Chondrocyte (in vitro differentiated cells): ENCODE measurements at regions not wholly inside any gene's neighbourhood (a gene's known extent, or its start where the extent isn't known, plus 50 kb on each side); places are given as distances from the start of the nearest gene placed in this dataset.

Experiments used
- DNase-seq: peaks from one replicate; pipeline ENCODE4 v3.0.0; 2021; ENCODE audit warnings: mixed read lengths, low spot score
- H3K27ac Mint-ChIP-seq: one replicate; pipeline ENCODE4 v1.8.0; 2021; ENCODE audit warnings: mild to moderate bottlenecking, moderate library complexity, mixed read lengths; ENCODE audit not compliant: unreplicated experiment
- H3K27me3 Mint-ChIP-seq: 2 replicates; pipeline ENCODE4 v1.8.0; 2021; ENCODE audit warnings: low read depth, mixed read lengths
- H3K36me3 Mint-ChIP-seq: 2 replicates; pipeline ENCODE4 v1.8.0; 2021; ENCODE audit warnings: low read depth, mixed read lengths
- H3K4me1 Mint-ChIP-seq: 2 replicates; pipeline ENCODE4 v1.8.0; 2021; ENCODE audit warnings: low read depth, mild to moderate bottlenecking, mixed read lengths
- H3K4me3 Mint-ChIP-seq: one replicate; pipeline ENCODE4 v1.8.0; 2021; ENCODE audit warnings: mild to moderate bottlenecking, moderate library complexity, mixed read lengths; ENCODE audit not compliant: unreplicated experiment
- H3K9me3 Mint-ChIP-seq: 2 replicates; pipeline ENCODE4 v1.8.0; 2021; ENCODE audit warnings: low read depth, mixed read lengths
- CTCF ChIP-seq: fragments of 200-600 bp; sonication (generic); IDR thresholded peaks from 2 replicates; pipeline ENCODE4 v1.5.0; 2021; ENCODE audit warnings: antibody characterized with exemption, mild to moderate bottlenecking, moderate library complexity

GRCh38 chr10:43871545-43871944 is 222.9 kb upstream of the ZNF32 start:
- TF ChIP-seq CTCF = no peak
- H3K4me3 Mint-ChIP-seq = no peak overlapping the region
- H3K4me1 Mint-ChIP-seq = peaks cover 23% of the 10 kb centered on the region
- no peak overlapping the region for H3K27ac Mint-ChIP-seq
- no peaks in the 10 kb centered on the region for H3K36me3 Mint-ChIP-seq
- H3K9me3 Mint-ChIP-seq = no peaks in the 10 kb centered on the region
- H3K27me3 Mint-ChIP-seq = no peaks in the 10 kb centered on the region
- no peak for DNase-seq

- H3K27ac Mint-ChIP-seq = no peak overlapping the region
- DNase-seq = no peak
- H3K4me3 Mint-ChIP-seq = no peak overlapping the region
- no peaks in the 10 kb centered on the region for H3K9me3 Mint-ChIP-seq
- no peak for TF ChIP-seq CTCF
- H3K36me3 Mint-ChIP-seq = no peaks in the 10 kb centered on the region
- no peaks in the 10 kb centered on the region for H3K27me3 Mint-ChIP-seq
- peaks cover 23% of the 10 kb centered on the region for H3K4me1 Mint-ChIP-seq
Measured at GRCh38 chr10:43870968-43871439, 222.3 kb upstream of the ZNF32 start.

GRCh38 chr10:43869669-43870322 is 221.1 kb upstream of the ZNF32 start:
- Mint-ChIP-seq H3K4me3 (no peak overlapping the region), H3K4me1 (peaks cover 25% of the 10 kb centered on the region), H3K9me3 (no peaks in the 10 kb centered on the region), H3K27ac (no peak overlapping the region), H3K36me3 (no peaks in the 10 kb centered on the region), H3K27me3 (no peaks in the 10 kb centered on the region)
- no peak for DNase-seq
- TF ChIP-seq CTCF = no peak

GRCh38 chr10:43868952-43869351 is 220.3 kb upstream of the ZNF32 start:
- DNase-seq = no peak
- Mint-ChIP-seq H3K36me3 (no peaks in the 10 kb centered on the region), H3K27ac (no peak overlapping the region), H3K4me1 (peaks cover 32% of the 10 kb centered on the region), H3K27me3 (no peaks in the 10 kb centered on the region), H3K4me3 (no peak overlapping the region), H3K9me3 (no peaks in the 10 kb centered on the region)
- TF ChIP-seq CTCF = no peak

GRCh38 chr10:43867667-43868565 is 219.2 kb upstream of the ZNF32 start:
- Mint-ChIP-seq H3K9me3 (no peaks in the 10 kb centered on the region), H3K27ac (peak overlapping the region; percentile 81), H3K4me3 (no peak overlapping the region), H3K36me3 (no peaks in the 10 kb centered on the region), H3K4me1 (peaks cover 41% of the 10 kb centered on the region), H3K27me3 (no peaks in the 10 kb centered on the region)
- DNase-seq = no peak
- no peak for TF ChIP-seq CTCF
